Adrenal gland (tissue), 5 donors: ENCODE measurements at regions not wholly inside any gene's neighbourhood (a gene's known extent, or its start where the extent isn't known, plus 50 kb on each side); places are given as distances from the start of the nearest gene placed in this dataset.

ENCODE experiments used
- POLR2A ChIP-seq, 2 donors: fragments of 450-650 bp; IDR thresholded peaks; one replicate each; pipeline ENCODE4 v1.6.1; 2017; ENCODE audit warnings: antibody characterized with exemption in 2 of 2, mild to moderate bottlenecking in 2 of 2, moderate library complexity in 1 of 2
- TF ChIP-seq, protein P1 (sequence below), 6 experiments: fragments of 450-650 bp in 4 of 6; fragments of 200-600 bp in 2 of 6; sonication (generic) in 1 of 6; IDR thresholded peaks; 1 replicate in 5 of 6; 2 replicates in 1 of 6; pipeline versions ENCODE4 v1.5.1 to v1.8.0; 2016 to 2021; ENCODE audit warnings: antibody characterized with exemption in 6 of 6, mild to moderate bottlenecking in 2 of 6, moderate library complexity in 1 of 6
- donor health status: DM: no; HTN: no; CAD: no.

DNA sequence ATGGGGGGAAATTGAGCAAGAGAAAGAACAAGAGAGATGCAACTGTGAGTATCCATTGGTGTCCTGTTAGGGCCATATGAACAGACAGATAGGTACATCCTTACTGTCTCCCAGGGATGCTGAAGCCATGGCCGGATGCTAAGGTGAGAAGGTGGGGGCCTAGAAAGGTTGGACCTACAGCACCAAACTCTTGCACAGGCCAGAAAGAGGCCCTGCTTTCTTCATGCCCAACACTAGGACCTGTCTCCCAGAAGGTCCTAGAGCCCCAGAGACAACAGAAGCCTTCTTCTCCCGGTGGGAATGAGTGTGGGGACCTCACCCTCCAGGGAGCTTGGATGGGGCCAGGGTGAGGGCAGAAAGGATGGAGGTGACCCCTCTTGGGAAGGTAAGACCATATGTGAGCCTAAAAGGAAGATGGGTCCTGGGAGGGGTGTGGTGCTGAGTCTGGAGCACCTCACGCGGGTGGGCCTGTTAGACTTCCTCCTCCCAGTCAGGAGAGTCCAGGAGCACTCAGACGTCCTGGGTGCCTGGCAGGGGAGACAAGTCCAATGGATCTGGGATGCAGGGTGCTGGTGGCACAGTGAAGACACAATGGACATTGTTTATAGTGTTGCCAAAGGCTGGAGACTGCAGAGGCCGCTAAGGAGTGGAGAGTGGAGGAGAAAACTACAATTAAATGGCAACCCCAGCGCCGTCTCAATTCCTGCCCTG lies 265.3 kb downstream of the CYP26B1 start:
- TF ChIP-seq POLR2A (IDR thresholded peaks at IDR 0.05): no peak
- TF ChIP-seq, protein P1, sequence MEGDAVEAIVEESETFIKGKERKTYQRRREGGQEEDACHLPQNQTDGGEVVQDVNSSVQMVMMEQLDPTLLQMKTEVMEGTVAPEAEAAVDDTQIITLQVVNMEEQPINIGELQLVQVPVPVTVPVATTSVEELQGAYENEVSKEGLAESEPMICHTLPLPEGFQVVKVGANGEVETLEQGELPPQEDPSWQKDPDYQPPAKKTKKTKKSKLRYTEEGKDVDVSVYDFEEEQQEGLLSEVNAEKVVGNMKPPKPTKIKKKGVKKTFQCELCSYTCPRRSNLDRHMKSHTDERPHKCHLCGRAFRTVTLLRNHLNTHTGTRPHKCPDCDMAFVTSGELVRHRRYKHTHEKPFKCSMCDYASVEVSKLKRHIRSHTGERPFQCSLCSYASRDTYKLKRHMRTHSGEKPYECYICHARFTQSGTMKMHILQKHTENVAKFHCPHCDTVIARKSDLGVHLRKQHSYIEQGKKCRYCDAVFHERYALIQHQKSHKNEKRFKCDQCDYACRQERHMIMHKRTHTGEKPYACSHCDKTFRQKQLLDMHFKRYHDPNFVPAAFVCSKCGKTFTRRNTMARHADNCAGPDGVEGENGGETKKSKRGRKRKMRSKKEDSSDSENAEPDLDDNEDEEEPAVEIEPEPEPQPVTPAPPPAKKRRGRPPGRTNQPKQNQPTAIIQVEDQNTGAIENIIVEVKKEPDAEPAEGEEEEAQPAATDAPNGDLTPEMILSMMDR (IDR thresholded peaks at IDR 0.05): no peak
